HT1080 (cell line): ENCODE measurements at regions not wholly inside any gene's neighbourhood (a gene's known extent, or its start where the extent isn't known, plus 50 kb on each side); places are given as distances from the start of the nearest gene placed in this dataset.

Experiments used
- DNase-seq: peaks from one replicate; pipeline ENCODE4 v3.0.0-alpha.2; 2015; ENCODE audit warnings: low read depth

GRCh38 chr9:79131246-79131774, 440.5 kb upstream of the TLE4 start:
- DNase-seq, result no peak

DNA sequence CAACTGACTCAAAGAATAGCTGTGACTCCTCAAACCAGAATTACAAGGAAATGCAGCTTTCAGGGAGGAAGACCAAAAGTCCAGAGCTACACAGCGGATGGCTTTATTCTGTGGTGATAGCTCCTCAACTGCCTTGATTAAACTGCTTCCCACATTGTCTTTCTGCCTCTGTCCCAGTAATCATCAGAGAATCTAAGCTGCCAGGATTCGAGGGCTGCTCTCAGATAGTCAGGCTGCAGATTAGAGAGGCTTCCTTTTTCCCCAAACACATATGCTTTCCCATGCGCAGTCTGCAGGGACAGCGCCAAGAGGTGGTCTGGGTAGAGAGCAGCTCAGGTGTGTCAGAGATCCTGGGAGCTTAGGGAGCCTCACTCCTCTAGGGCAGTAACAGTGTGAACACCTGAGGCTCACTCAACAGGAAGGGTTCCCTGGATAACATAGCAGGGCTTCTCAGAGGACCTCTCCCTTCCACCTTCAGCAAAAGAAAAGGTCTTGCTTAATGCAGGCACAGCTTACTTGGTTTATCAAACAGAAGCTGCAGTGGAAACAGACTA, 439.9 kb upstream of the TLE4 start:
- DNase-seq, result no peak

DNA sequence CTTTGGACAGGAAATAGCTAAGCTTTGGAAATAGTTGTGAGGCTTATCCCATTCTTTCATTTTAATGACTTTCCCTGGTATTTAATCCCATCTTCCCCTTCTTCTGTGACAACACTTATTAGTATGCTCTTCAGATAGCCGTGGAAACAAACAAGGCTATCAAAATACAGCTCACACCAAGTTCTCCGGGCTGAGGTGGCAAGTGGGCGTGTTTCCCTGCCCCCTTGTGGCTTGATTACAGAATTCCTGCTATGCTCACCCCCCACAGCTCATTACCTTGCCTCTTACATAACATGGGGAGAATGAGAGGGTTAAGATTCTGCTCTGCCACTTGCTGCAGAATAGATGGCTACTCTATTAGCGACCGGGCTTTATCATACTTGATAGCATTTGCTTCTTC, 437.1 kb upstream of the TLE4 start:
- DNase-seq, result peak; percentile 60

DNA sequence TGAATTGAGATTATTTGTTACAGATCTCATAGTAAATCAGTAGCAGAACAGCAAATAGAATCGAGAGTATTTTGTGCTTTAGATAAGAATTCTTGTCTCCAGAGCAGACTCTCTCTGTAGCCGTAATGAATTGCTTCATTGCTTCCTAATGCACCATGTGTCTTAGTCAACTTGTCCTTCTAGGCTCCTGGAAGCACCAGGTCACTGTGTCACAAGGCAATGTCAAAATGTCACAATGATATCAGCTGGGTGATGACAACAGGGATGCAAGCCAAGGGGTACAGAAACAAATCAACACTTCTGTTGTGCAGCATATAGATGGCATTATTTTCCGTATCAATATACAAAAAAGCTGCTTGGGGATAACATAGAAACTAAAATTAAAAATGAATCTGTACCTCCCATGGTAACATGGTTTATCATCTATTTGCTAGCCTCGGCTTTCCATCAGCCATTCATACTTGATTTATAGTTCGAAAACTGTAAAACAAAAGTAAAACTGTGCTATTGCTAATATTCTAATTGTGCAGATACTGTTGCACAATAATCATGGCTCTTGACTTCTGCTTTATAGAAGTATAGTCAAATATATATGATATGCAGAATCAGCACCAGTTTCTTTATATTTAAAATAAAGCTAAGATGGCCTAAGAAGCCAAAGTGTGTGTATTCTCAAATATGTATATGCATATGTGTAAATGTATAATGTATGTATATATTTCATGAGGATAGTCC, 435.9 kb upstream of the TLE4 start:
- DNase-seq, result no peak

DNA sequence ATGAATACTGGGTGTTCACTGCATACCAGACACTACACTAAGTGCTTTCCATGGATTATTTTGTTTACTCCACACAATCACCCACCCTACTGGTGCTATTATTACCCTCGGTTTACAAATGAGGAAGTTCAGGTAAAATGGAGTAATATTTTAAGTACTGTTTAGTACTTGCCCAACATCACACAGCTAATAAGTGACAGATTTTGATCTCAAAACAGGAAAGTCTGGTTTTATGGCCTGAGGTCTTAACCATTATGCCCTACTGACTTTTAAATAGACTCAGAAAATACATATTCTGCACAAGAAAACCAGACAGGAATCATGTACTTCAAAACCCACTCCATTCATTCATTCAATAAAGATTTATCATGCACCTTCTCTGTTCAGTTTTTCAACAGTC, 431.0 kb upstream of the TLE4 start:
- DNase-seq, result no peak

DNA sequence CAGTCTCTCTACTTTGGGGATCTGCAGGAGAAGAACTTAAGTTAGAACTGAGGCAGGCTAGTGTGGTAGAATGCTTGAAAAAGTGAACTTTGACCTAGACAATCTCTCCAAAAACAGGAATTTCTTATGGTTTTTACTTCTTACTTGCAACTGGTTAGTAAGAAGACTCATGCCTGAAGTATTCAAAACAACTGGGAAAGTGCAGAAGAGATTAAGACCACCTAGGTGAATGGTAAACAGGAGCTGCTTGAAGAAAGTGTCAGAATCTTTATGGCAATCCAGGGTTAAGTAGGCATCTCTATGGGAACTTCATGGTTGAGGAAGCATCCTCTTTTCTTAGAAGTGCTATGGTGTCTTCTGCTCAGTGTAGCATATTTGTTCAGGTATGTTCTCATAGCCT, 428.6 kb upstream of the TLE4 start:
- no peak for DNase-seq

- peak; percentile 23 for DNase-seq
These were observed 426.3 kb upstream of the TLE4 start for GRCh38 chr9:79145442-79145841.

DNA sequence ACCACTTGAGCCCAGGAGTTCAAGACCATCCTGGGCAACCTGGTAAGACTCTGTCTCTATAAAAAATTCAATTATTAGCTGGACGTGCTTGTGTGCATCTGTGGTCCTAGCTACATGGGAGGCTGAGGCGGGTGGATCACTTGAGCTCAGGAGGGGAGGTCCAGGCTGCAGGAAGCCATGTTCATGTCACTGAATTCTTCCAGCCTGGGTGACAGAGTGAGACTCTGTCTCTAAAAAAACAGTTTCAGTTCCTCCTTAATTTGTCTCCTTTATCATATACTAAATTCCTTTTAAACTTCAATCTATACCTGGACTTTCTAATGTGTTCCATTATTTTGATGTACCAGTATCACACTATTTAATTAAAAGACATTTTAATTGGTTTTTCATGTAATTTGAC, 422.2 kb upstream of the TLE4 start:
- no peak for DNase-seq

DNA sequence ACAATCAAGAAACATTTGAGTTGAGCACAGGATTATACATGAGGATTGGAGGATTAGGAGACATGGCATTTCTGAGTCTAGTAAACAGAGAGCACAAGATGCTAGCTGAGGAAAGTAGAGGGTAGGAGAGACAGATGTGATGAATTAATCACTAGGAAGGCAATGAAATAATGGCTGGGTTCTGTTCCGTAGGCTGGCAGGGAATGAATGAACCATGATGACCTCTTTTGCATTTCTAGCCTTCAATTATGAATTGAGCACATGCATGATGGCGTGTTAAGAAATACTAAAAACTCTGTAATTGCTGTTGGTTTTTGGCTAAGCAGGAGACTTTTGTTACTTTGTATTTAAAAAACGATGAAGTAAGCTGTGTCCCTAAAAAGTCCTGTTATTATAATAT, 420.0 kb upstream of the TLE4 start:
- DNase-seq, result no peak

GRCh38 chr9:79152306-79152705, 419.5 kb upstream of the TLE4 start:
- no peak for DNase-seq

DNA sequence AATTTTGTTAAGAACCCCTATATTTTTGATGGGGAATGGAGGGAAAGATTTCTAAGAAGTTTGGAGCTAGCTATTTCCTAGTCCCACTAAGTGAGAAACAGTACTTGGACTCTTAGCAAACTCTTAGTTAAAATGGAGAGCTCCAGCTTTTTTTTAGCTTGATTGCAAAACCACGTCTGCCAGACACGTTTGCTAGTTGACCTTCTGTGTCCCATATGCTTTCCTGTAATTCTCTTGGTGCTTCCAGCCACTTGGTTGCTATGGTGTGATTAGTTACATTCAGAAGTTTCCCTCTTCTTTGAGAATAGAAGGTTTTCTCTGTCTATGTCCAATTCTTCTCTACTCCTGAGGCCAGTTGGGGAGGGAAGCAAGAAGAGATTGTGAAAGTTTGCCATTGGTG, 417.0 kb upstream of the TLE4 start:
- DNase-seq, result no peak

GRCh38 chr9:79155308-79155707, 416.5 kb upstream of the TLE4 start:
- no peak for DNase-seq

GRCh38 chr9:79163544-79163943, 408.2 kb upstream of the TLE4 start:
- no peak for DNase-seq

DNA sequence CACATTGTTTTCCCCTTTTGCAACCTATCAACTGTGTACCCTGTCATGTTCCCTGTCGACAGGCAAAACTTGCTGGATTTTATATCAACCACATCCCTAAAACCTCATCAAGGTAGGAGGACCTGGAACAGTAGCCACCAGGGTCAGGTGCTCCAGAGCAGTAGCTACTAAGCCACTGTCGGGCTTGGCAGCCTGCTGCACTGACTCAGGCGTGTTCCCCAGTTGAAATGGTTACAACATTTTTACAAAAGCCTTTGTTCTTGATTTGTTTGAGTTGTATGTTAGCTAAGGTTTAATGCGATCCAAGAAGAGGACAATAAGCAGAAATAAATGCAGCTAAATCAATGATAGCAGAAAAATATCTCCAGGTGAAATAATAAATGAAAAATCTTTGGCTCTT, 407.4 kb upstream of the TLE4 start:
- no peak for DNase-seq

GRCh38 chr9:79165020-79165780, 406.6 kb upstream of the TLE4 start:
- peak; percentile 37 for DNase-seq

- DNase-seq, result no peak
These were observed 405.8 kb upstream of the TLE4 start for GRCh38 chr9:79166005-79166404.

DNA sequence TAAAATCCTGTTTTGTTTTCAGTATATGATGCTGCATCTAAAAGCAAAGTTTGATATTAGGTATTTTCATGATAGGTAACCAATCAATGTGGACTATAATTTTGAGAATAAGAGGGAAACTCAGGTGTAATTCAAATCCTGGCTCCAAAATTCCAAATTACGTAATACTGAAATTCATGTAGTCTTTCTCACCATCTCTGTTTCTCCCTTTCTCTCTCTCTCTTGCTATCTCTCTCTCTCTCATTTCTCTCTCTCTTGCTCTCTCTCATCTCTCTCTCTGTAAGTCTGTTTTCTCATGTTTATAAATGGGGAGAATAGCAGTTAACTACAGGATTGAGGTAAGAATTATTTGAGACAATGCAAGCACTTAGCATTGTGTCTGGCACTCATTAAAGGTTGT, 401.1 kb upstream of the TLE4 start:
- DNase-seq, result no peak

- no peak for DNase-seq
These were observed 397.8 kb upstream of the TLE4 start for GRCh38 chr9:79173932-79174331.

GRCh38 chr9:79176014-79176697, 395.6 kb upstream of the TLE4 start:
- DNase-seq, result peak; percentile 37

GRCh38 chr9:79184831-79185230, 386.9 kb upstream of the TLE4 start:
- DNase-seq, result peak; percentile 7

- no peak for DNase-seq
These were observed 385.9 kb upstream of the TLE4 start for GRCh38 chr9:79185866-79186265.

DNA sequence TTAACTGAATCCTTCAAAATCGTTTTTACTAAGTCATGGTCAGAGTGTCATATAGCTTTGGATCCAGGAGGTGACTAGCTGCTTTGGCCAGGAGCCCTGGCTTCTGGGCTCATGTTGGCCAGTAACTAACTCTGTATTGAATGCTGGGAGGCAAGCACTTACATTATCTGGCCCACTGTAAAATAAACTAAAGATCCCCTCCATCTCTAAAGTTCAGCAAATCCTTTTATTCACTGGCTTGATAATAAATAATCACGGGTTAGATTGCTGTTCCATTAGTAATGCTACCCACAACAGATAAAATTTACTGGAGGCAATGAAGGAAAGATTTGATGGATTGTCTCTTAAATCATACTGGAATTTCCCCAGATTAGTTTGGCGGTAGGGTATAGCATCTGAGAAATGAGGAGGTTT, 382.2 kb upstream of the TLE4 start:
- DNase-seq, result peak; percentile 28
